ENCODE measurements at regions not wholly inside any gene's neighbourhood (a gene's known extent, or its start where the extent isn't known, plus 50 kb on each side); places are given as distances from the start of the nearest gene placed in this dataset.
A peak's percentile ranks its signal among the peaks of the same experiment; 100 is the strongest.

DNA sequence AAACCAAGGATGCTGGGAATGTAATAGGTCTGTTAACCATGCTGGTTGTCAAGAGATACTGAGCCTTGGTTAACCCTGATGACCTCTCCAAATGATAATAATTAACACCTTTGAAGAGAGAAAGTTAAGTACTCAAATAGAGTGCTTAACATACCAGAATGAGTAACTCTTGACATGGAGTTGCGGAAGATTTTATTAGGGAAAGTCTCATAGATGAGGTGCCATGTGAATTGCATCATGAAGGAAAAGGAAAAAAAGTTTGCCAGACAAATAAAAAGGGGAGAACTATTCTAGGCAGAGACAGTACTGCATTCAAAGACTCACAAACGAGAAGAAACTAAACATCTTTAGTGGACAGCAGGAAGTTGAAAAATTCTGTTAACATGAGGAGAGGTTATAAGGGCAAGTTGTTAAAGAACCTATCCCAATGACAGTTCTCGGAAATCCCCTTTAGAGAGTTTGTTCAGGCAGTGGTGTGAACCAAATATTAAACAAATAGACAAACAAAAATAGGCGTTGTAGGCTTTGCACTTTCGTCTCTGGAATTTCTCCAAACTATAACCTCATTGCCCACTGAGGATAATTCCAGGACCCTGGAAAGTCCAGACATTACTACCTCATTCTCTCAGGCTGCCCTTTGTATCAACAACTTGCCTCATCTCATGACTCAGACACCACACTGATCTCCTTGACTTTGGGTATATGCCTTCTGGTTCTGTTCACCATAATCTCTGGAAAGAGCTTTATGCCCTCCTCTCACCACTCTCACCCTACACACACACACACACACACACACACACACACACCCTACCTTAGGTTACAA lies 435.0 kb downstream of the GXYLT1 start:
- WGBS, 2 donors (ENCODE audit: low coverage in 1 of 2) = 26 to 47% methylated on average over 5 of the region's 5 CpGs
- H3K27ac ChIP-seq = no peak overlapping the region
- no peak for TF ChIP-seq EP300 (IDR thresholded peaks at IDR 0.05)
- no peak for TF ChIP-seq CTCF (IDR thresholded peaks at IDR 0.05)
- no peak for TF ChIP-seq POLR2A (IDR thresholded peaks at IDR 0.05)
- no peak for TF ChIP-seq POLR2AphosphoS5 (IDR thresholded peaks at IDR 0.05)
- H3K27me3 ChIP-seq = peaks cover 5% of the 10 kb centered on the region
- no peak overlapping the region for H3K4me3 ChIP-seq
- no peaks in the 10 kb centered on the region for H3K36me3 ChIP-seq
- ATAC-seq = peak; percentile 41
- no peaks in the 10 kb centered on the region for H3K9me3 ChIP-seq
- H3K4me1 ChIP-seq = no peaks in the 10 kb centered on the region

DNA sequence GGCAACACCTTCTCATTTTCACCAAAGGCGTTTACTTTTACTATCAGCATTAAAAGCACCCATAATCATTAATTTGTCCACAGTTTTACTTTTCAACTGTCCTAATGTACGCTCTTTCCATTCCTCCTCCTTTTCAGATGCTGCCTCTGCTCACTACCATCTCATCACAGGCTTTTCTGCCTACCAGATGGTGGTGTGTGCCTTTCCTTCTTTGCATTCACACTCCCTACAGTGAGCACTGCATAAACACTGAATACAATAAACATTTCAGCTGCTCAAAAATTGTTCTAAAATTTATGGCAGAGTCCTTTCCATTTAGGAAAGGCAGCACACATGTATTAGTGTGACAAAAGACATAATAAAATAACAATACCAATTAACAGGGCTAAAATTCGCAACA lies 435.7 kb downstream of the GXYLT1 start:
- Histone ChIP-seq H3K4me1 (no peaks in the 10 kb centered on the region), H3K27me3 (peaks cover 5% of the 10 kb centered on the region), H3K9me3 (no peaks in the 10 kb centered on the region), H3K4me3 (no peak overlapping the region), H3K36me3 (no peaks in the 10 kb centered on the region), H3K27ac (no peak overlapping the region)
- no peak for ATAC-seq
- 87 to 91% methylated on average over 3 of the region's 3 CpGs for WGBS, 2 donors (ENCODE audit: low coverage in 1 of 2)
- TF ChIP-seq CTCF (IDR thresholded peaks at IDR 0.05) = no peak
- no peak for TF ChIP-seq EP300 (IDR thresholded peaks at IDR 0.05)
- TF ChIP-seq POLR2AphosphoS5 (IDR thresholded peaks at IDR 0.05) = no peak
- TF ChIP-seq POLR2A (IDR thresholded peaks at IDR 0.05) = no peak

DNA sequence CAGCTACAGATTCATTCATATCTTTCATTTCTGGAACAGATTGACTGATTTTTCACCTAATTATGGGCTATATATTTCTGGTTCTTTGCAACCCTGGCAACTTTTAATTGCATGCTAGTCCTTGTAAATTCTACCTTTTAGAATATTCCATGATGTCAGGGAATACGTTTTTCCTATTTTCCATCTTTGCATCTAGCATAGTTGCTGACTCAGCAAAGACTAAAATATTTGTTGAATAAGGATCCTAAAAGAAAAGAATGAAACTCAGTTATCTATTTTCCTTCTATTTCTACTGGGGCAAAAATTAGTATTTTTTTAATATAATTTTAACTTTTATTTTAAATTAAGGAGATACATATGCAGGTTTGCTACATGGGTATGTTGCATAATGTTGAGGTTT lies 438.3 kb downstream of the GXYLT1 start:
- no peak for ATAC-seq
- no peak overlapping the region for H3K27ac ChIP-seq
- H3K9me3 ChIP-seq = no peaks in the 10 kb centered on the region
- H3K4me1 ChIP-seq = no peaks in the 10 kb centered on the region
- H3K4me3 ChIP-seq = no peak overlapping the region
- TF ChIP-seq POLR2A (IDR thresholded peaks at IDR 0.05) = no peak
- no peaks in the 10 kb centered on the region for H3K36me3 ChIP-seq
- peaks cover 5% of the 10 kb centered on the region for H3K27me3 ChIP-seq
- WGBS, 2 donors (ENCODE audit: low coverage in 1 of 2) = 79 to 89% methylated on average over 1 of the region's 1 CpG

- Histone ChIP-seq H3K36me3 (no peaks in the 10 kb centered on the region), H3K9me3 (no peaks in the 10 kb centered on the region), H3K27me3 (peaks cover under 1% of the 10 kb centered on the region), H3K4me3 (no peak overlapping the region), H3K27ac (no peak overlapping the region), H3K4me1 (no peaks in the 10 kb centered on the region)
- WGBS, 2 donors (ENCODE audit: low coverage in 1 of 2) = 31 to 59% methylated on average over 2 of the region's 2 CpGs
- TF ChIP-seq CTCF (IDR thresholded peaks at IDR 0.05) (no peak), POLR2AphosphoS5 (IDR thresholded peaks at IDR 0.05) (no peak), POLR2A (IDR thresholded peaks at IDR 0.05) (no peak), EP300 (IDR thresholded peaks at IDR 0.05) (no peak)
- no peak for ATAC-seq
These were observed 442.6 kb downstream of the GXYLT1 start for GRCh38 chr12:41701943-41702601.

- no peaks in the 10 kb centered on the region for H3K27me3 ChIP-seq
- WGBS, 2 donors (ENCODE audit: low coverage in 1 of 2) = 68 to 79% methylated on average over 2 to 4 of the region's 4 CpGs
- no peaks in the 10 kb centered on the region for H3K9me3 ChIP-seq
- no peak for TF ChIP-seq POLR2A (IDR thresholded peaks at IDR 0.05)
- TF ChIP-seq EP300 (IDR thresholded peaks at IDR 0.05) = no peak
- no peak for TF ChIP-seq POLR2AphosphoS5 (IDR thresholded peaks at IDR 0.05)
- no peak for TF ChIP-seq CTCF (IDR thresholded peaks at IDR 0.05)
- H3K36me3 ChIP-seq = no peaks in the 10 kb centered on the region
- H3K4me1 ChIP-seq = no peaks in the 10 kb centered on the region
- H3K27ac ChIP-seq = no peak overlapping the region
- H3K4me3 ChIP-seq = no peak overlapping the region
- no peak for ATAC-seq
These were observed 443.7 kb downstream of the GXYLT1 start for GRCh38 chr12:41700940-41701339.

Measured in gastroesophageal sphincter (tissue), 4 donors.